ENCODE measurements at regions not wholly inside any gene's neighbourhood (a gene's known extent, or its start where the extent isn't known, plus 50 kb on each side); places are given as distances from the start of the nearest gene placed in this dataset.

DNA sequence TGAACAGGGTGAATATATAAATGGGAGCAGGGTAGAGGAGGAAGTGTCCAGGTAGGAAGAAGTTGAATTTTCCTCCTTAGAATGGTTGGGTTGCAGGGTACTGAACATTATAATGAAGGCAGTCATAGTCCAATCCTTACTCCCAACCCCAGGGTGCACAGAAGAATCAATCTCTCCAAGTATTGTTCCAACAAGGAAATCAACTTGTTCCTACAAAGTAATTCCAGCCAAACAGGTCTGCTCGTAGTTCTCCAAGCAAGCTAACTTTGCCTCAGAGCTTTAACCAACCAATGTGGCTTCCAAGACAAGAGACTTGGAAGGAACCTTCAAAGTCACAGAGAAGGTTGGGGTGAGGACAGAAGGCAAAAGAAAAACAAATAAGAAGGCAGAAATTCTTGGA, 527.2 kb downstream of the MED13L start:
- TF ChIP-seq GATA2 (IDR thresholded peaks at IDR 0.05; ENCODE audit: low read depth, low read length), result no peak
- TF ChIP-seq GATA3 (IDR thresholded peaks at IDR 0.05; ENCODE audit: low read depth, low read length), result no peak

DNA sequence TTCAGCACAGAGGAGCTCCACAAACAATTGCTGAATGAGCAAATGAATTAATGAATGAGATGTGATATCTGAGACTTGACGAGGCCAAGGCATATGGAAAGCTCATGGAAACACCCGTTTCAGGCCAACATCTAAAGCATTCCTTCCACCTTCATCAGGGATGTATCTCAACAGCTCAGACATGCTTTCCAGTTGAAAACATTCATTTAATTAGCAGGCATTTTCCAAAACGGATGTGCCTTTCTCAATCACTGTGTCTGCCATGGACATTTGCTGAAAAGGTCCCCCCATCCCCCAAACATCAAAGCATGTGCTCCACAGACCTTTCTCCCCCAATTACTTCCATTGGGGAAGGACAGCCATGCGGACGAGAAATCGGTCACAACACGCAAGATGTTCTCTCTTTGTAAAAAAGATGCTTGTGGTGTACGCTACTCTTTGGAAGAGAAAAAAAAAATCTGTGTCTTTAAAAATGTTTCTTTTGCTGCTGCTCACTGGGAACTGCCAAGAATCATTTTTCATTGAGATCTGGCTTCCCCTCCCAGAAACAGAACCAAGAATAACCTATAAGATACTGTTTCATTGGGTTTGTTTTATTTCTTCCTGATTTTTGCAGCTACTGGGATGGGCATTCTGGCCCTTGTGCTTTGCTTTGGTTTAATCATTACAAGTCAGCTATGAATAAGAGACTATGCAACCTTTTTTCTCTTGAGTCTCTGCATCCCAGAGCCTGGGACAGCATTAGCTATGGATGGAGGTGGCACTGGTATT, 528.2 kb downstream of the MED13L start:
- TF ChIP-seq GATA2 (IDR thresholded peaks at IDR 0.05; ENCODE audit: low read depth, low read length) (no peak), GATA3 (IDR thresholded peaks at IDR 0.05; ENCODE audit: low read depth, low read length) (no peak)

DNA sequence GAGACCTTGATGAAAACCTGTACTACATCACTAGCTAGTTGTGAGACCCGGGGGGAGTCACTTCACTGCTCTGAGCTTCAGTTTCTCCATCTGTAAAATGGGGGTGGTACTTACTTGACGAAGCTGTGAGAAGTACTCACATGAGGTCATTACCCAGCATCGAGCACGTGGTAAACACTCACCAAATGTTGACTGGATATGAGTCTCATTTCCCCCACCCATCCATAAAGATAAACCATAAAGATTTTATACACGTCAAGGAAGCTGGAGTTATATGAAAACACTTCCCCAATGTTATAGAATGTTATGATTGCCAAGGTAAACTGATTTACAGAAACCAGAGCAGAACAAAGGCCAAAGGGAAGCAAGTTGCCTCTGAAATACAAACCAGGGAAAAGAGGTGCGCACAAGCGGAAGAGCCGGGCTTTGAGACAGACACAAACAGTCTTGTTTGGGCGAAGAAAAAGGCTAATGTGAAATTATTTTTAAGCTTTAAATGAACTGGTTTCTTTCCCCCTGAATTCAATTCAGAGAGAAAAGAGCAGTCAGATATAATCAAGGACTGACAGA, 536.8 kb downstream of the MED13L start:
- TF ChIP-seq GATA2 (IDR thresholded peaks at IDR 0.05; ENCODE audit: low read depth, low read length) (no peak), GATA3 (IDR thresholded peaks at IDR 0.05; ENCODE audit: low read depth, low read length) (no peak)

DNA sequence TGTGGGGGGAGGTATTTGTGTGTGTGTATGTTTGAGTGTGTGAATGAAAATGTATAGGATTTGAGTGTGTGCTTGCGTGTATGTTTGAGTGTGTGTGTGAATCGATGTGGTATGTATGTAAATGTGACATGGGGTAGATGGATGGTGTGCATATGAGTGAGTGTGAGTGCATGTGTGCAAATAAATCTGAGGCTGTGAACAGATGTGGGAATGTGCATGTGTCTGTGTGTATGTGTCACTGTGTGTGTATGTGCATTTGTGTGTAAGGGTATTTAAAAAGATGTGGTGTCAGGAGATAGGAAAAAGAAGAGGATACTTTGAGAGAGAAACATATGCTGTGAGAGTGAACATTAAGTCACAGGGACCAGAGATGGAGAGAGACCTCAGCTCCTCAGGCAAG, 539.6 kb downstream of the MED13L start:
- TF ChIP-seq GATA2 (IDR thresholded peaks at IDR 0.05; ENCODE audit: low read depth, low read length), result no peak
- TF ChIP-seq GATA3 (IDR thresholded peaks at IDR 0.05; ENCODE audit: low read depth, low read length), result no peak

DNA sequence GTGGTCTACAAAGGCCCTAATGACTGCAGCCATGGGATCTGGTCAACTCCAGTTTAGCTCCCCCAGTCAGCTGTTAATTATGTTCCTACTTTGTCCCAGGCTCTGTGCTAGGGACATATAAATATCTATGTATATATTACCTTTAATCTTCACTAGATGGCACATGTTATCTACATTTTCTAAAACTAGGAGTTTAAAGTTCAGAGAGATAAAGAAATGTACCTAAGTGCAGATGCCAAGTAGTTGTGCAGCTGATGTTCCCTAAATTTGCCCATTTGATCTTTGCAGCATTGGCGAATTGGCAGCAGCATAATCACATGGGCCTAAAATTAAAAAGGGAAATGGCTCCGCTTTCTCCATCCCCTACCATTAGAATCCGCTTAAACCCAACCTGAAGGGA, 541.1 kb downstream of the MED13L start:
- TF ChIP-seq GATA2 (IDR thresholded peaks at IDR 0.05; ENCODE audit: low read depth, low read length) (no peak), GATA3 (IDR thresholded peaks at IDR 0.05; ENCODE audit: low read depth, low read length) (no peak)

DNA sequence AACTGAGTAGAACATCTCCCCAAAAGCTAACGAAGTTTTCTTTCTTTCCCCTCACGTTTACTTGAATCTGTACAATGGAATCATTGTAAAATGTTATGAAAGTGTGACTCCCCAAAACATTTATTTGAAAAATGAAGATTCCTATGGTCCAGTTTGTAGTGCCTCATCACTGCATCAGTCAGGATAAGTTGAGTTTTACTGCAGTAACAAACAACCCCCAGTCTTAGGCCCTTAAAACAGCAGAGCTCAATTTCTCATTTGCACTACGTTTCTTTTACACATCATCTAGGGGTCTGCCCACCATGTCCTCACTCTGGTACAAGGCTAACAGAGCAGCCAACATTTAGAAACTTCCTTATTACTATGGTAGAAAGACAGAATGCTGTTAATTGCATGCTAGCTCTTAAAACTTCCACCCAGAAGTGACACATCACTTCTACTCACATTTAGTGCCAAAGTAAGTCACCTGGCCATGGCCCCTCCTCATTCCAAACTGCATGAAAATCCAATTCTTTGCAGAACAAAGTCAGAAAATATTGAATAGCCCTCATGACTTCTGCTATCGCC, 546.4 kb downstream of the MED13L start:
- TF ChIP-seq GATA3 (IDR thresholded peaks at IDR 0.05; ENCODE audit: low read depth, low read length), result no peak
- TF ChIP-seq GATA2 (IDR thresholded peaks at IDR 0.05; ENCODE audit: low read depth, low read length), result no peak

DNA sequence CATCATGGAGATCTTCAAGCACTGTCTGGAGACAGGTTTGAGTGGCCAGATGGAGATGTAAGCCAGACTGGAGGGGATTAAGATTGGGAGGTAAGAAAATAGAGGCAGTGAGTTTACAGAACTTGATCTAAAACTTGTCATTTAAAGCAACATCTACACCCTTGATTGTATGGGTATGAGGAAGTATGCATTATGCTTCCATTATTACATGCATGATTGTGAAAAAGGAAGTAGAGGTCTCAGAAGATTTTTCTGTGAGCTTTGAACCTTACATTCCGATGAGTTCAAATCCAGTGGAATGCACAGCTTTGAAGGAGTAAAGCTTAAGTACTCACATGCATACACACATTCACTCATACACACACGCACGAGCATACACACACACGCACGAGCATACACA, 550.8 kb downstream of the MED13L start:
- TF ChIP-seq GATA3 (IDR thresholded peaks at IDR 0.05; ENCODE audit: low read depth, low read length) (no peak), GATA2 (IDR thresholded peaks at IDR 0.05; ENCODE audit: low read depth, low read length) (no peak)

DNA sequence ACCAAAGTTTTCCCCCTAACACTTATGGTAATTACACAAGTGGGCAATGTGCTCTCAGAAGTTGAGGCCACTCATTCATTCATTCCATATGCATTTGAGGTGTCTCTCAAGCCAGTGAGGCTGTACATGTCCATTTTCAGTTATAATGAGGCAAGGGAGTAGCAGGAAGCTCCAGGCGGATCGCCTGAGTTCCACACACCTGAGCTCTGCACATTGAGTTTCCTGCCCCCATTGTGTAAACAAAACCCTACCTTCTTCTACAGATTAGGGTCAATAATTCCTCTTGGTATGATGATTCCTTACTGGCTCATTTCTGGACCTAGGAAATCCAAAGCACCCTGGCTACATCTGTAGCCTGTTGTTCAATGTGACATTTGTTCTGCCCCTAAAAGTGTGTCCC, 555.3 kb downstream of the MED13L start:
- TF ChIP-seq GATA2 (IDR thresholded peaks at IDR 0.05; ENCODE audit: low read depth, low read length) (no peak), GATA3 (IDR thresholded peaks at IDR 0.05; ENCODE audit: low read depth, low read length) (no peak)

DNA sequence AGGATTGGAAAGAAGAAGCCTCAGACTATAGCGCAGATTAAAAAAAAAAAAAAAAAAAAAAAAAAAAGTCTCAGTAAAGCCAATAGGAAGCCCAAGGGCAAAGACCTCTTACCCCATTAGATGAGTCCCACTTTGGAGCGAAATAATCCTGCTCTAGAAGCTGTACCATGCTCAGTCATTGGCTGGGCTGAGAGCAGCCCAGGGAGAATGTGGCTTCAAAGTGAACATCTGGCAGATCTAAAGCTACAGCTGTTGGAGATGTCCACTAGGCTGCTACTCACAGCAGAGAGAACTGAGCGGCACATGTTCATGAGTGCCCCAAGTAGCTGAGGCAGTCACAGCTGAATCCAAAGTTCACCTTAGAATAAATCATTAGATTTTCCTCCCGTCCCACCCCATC, 560.9 kb downstream of the MED13L start:
- TF ChIP-seq GATA2 (IDR thresholded peaks at IDR 0.05; ENCODE audit: low read depth, low read length) (no peak), GATA3 (IDR thresholded peaks at IDR 0.05; ENCODE audit: low read depth, low read length) (no peak)

DNA sequence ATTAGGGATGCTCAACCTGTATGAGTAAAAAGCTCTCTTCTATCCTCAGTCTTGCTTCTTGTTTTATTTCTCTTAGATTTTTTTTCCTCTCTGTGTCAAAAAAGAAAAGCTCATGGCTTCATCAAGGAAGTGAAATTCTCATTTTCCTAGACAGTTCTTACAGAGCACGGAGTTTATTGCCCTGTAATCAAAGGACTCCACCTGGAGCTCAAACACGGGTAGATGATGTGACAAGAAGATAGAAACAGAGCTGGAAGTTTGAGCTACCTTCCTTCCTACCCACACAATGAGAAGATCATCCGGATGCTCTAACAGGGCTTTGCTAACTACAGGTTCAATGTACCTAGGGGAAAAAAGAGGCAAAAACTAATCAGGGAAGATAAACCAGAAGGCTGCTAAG, 564.8 kb downstream of the MED13L start:
- no peak for TF ChIP-seq GATA3 (IDR thresholded peaks at IDR 0.05; ENCODE audit: low read depth, low read length)
- TF ChIP-seq GATA2 (IDR thresholded peaks at IDR 0.05; ENCODE audit: low read depth, low read length), result no peak

DNA sequence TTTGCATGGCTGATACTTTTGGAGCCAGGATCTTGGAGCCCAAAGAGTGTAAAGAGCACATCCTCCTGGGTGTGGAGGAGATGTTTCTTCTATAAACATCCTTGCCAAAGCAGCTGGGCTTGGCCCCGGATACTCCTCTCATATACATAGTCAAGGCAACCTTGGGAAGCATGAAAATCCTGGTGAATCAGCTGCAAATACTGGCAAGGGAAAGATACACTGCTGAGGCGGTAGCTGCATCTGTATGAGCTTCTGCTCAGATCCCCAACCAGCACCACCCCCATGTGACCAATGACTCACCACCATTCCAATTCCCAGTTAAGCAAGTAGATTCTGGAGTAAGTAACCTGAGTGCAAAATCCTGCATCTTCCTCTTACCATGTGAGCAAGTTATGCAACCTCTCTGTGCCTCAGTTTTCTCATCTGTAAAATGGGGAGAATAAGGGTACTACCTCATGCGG, 567.4 kb downstream of the MED13L start:
- TF ChIP-seq GATA2 (IDR thresholded peaks at IDR 0.05; ENCODE audit: low read depth, low read length) (no peak), GATA3 (IDR thresholded peaks at IDR 0.05; ENCODE audit: low read depth, low read length) (no peak)

DNA sequence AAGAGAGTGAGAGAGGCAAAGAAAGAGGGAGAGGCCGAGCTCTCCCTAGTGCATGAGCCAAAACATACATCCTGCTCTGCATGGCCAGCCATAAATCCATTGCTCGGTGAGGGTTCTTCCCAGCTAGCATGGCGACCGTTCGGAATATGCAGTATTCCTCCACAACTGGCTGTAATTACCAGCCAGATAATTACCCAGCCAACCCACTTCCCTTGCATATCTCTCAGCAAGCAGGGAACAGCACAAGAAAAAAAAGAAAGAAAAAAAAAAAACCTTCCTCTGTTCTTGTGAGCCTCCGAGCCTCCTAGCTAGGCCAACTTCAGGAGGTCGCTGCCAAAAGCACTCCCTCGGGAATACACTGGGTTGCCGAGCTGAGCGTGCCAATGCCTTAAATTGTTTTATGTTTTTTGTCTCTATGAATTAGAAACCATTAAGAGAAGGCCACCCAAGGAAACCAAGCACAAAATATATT, 567.9 kb downstream of the MED13L start:
- TF ChIP-seq GATA2 (IDR thresholded peaks at IDR 0.05; ENCODE audit: low read depth, low read length), result no peak
- TF ChIP-seq GATA3 (IDR thresholded peaks at IDR 0.05; ENCODE audit: low read depth, low read length), result no peak

DNA sequence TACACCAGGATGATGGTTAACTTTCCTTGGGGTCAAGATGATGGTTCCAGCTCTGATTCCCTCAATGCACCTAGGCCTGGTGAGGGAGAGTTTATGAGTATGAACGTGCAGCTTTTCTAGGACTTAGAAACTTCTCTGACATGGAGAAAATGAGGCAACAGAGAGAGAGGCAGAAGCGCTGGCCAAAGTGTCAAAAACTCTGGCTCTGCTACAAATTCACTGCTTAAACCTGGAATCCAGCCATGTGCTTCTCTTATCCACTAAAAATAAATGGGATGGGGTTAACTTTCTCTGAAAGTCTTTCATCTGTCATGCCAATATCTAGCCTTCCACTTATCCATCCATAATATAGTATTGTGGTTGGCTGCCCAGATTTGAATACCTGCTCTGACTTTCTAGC, 568.7 kb downstream of the MED13L start:
- no peak for TF ChIP-seq GATA2 (IDR thresholded peaks at IDR 0.05; ENCODE audit: low read depth, low read length)

DNA sequence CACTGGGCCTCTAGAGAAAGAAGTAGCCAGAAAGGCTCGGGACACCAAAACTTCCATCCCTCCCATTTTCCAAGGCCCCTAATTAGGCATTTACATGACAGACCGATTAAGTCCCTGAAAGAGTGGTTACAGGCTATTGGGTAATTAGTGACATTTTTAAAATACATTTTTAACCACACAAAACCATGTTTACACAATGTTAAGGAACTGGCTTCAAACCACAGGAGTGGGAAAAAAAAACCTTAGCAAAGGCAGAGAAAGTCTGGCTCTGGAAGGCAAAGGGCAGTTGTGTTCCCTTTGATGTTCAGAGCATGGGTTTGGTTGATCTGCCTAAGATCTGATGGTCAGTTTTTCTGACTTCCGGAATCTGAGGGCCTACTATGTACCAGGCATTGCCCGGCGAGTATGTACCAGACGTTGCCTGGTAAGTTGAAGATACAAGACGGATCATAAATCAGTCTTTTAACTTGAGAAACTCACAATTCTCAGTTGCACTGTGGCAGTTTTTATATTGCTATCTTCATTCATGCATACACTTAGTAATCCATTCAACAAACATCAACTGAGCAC, 576.5 kb downstream of the MED13L start:
- TF ChIP-seq GATA2 (IDR thresholded peaks at IDR 0.05; ENCODE audit: low read depth, low read length) (no peak), GATA3 (IDR thresholded peaks at IDR 0.05; ENCODE audit: low read depth, low read length) (no peak)

DNA sequence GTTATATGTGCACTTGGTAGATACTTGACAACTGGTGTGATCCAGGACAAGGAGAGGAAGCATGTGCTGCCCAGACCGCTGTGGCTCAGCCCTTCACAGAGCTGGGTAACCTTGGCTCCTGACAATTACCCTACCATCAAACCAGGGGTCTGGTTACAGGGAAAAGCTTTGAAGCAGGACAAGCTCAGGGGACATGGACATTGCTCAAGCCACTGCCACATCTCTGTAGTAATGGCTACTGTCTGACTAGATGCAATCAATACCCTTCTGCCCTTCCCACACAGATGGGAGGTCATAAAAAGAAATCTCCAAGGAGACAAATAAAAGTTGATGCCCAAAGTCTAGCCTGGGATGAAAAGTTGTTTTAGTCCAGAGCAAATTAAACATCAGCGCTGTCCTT, 577.4 kb downstream of the MED13L start:
- TF ChIP-seq GATA3 (IDR thresholded peaks at IDR 0.05; ENCODE audit: low read depth, low read length), result no peak
- TF ChIP-seq GATA2 (IDR thresholded peaks at IDR 0.05; ENCODE audit: low read depth, low read length), result no peak
